Superior temporal gyrus (tissue), 1 donor: ENCODE measurements at regions not wholly inside any gene's neighbourhood (a gene's known extent, or its start where the extent isn't known, plus 50 kb on each side); places are given as distances from the start of the nearest gene placed in this dataset.
A peak's percentile ranks its signal among the peaks of the same experiment; 100 is the strongest.

Experiments used
- DNase-seq: peaks from one replicate; pipeline ENCODE4 v3.0.0-alpha.2; 2016; ENCODE audit errors: extremely low spot score

DNA sequence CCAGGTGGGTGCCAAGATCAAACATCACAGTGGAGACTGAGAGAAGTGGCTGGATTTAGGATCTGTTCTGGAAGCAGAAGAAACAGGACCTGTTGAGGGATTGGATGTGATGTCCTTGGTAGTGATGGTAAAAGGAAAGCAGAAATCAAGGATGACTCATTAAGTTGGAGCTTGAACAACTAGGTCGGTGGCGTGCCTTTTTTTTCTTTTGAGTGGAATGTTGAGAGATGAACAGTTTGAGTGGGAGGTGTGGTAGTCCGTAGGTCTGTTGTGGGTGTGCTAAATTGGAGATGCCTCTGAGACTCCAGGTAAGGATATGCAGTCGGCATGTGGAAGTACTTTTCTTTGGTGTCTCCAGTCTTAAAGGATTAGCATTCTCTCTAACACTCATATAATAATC, 92.1 kb upstream of the IL12B start:
- DNase-seq = peak; percentile 31

DNA sequence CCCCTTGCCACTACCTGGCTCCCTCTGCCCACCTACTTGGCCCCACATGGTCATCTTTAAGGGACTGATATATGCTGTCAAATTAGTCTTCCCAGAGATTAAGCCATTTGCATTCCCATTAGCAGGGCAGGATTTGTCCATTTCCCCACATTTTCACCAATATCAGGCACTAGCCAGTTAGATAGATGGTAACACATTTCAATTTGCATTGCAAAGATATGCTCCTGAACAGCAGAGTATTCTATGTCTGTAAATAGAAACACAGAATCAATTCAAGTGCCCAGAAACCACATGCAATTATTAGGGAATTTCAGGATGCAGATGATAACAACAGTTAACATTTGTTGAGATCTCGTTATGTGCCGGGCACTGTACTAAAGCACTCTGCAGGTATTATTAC, 92.6 kb upstream of the IL12B start:
- DNase-seq = no peak

DNA sequence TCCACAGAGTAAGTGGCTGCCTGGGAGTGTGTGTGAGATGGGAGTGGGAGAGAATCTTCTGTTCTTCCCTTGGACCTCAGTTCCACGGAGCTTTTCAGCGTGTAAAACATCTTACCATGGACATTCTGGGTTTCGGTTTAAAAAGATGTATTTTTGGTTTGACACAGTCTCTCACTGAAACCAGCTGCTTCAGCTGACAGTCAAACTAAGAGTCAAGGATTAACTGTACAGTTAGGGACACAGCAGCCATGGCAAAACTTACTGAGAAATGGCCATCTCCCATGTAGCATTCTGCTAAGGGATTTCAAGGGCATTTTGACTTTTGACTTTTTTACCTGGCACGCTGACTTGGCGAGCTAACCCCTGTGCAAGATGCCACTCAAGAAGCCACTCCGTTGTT, 93.8 kb upstream of the IL12B start:
- no peak for DNase-seq

DNA sequence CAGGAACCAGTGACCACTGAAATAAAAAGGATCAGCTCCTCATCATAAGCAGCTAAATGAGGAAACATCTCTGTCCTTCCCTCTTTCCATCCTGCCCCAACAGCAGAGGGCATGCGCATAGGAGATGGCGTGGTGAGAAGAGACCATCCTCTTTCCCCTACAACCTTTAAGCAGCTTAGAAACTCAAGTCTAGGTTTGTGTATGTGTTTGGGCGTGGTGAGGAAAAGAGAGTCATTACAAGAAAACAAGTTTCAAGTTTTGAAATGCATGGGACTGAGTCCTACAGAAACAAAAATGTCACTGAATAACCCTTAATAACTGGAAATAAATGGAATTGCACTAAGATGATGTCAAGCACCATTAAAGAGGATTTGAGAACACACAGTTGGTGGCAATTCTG, 96.4 kb upstream of the IL12B start:
- DNase-seq = no peak

DNA sequence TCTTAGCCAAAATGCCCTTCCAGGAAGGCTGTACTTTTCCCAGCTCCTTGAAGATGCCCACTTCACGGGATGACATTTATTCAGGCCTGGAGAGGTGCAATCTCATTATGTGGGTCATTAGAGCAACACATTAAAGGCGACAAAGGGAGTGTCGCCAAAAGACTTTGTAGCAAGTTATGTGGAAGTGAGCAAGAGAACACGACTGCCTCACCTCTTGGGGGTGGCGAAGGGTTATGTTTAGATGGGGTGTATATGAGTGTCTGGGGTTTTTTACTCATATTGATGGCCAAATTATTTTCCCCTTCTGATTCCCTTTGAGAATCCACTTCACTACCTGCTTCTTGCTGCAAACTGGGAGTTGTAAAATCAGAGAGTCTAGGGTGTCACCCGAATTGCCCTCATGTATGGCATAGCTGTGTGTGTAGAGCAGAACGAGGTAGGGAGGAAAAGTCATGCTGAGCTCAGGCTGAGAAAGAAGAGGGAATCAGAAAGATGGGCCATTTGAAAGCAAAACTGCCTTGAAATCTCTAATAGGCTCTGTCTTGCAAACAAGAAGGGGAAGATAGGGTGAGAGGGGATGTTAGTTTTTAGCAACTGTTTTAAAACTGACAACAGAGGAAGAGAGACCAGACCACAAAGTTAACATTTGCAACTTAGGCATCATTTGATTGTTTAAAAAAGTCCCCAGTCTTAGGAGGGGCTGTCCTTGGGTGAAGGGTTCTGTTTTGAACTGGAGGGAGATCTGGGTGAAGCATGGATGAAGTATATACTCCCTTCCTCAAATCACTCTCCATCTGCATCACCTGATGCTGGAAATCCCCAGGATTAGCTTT, 97.1 kb upstream of the IL12B start:
- DNase-seq = no peak

DNA sequence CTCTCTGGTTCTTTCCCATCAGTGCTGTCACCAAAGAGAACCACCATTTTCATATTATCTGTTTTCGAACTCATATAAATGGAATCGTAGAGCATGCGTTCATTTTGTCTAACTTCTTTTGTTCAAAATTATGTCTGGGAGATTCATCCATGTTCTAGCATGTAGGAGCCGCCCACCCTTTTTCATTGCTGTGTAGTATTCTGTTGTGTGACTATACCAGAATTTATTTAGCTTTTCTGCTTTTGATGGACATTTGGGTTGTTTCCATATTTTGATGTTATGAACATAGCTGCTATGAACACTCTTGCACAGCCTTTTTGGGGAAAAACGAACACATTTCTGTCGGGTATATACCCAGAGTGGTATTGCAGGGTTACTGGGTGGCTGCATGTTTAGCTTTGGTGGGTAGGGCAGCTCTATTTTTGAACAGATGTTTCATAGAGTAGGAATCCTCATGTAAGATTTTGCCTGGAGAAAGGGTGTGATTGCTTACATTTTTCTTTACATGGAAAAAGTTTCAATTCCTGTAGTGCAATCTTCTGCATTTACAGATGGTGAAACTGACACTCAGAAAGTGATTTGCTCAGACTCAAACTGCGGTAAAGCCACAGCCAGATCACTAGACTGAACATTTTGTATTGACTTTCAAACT, 100.2 kb upstream of the IL12B start:
- no peak for DNase-seq

DNA sequence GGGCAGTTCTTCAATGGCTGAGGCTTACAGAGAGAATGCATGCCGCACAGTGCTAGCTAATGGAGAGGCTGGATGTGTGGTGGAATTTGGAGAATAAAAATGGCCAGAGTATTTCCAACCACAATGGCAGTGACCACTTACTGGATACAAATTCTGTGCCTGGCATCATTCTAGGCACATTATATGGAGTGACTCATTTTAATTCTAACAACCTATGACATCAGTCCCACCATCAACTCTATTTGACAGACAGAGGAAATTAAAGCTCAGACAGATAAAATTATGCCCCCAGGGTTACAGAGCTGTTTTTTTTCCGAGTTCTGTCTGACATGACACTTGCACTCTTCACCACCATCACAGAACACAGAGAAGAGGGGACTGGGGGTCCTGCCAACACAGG, 105.6 kb upstream of the IL12B start:
- DNase-seq = no peak

DNA sequence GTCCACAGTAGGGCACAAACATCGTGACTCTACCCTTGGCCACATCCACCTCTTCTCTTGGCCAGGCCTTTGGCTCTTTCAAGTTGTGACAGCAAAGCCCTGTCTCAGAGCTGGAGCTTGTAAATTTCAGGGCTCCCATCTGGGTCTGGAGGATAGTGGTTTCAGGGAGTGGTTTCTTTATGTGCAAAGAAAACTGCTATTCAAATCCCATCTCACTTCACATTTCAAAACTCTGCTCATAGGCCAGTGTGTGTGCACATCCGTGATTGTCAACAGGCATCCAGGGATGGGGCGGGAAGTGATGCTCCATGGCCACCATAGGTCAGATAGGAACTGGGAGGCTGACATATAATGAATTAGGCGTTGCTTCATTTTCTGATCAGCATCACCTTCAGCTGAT, 107.8 kb upstream of the IL12B start:
- no peak for DNase-seq

DNA sequence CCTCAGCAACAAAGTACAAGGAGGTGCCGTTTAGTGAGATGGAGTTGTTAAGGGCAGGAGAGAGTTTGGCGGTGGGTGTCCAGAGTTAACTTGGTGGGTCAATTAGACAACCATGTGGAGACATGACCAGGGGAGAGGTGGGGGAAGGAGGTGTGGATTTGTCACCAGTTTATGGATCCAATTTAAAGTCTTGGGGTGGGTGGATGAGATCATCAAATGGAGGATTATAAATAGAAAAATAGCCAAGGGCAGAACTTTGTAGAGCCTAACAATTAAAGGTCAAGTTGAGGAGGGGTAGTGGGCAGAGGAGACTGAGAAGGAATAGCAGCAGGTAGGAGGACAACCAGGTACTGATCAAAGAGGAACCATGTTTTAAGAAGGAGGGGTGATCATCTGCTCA, 108.7 kb upstream of the IL12B start:
- no peak for DNase-seq

DNA sequence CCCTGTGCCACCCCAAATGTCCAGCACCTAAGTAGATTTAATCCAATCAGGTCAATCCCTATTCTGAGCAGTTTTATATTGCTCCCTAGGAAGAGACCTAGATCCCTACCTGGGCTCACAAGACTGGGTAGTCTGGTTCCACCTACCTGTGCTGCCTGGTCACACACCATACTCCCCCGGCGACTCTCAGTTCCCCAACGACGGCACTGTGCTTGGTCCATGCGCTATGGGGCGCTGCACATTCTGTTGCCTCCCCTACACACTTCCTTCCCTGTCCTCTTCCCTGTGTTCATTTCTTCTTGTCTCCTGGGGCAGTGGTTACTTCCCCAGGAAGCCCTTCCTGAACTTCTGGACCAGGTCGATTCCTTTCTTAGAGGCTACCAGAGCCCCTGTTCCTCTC, 109.9 kb upstream of the IL12B start:
- no peak for DNase-seq

DNA sequence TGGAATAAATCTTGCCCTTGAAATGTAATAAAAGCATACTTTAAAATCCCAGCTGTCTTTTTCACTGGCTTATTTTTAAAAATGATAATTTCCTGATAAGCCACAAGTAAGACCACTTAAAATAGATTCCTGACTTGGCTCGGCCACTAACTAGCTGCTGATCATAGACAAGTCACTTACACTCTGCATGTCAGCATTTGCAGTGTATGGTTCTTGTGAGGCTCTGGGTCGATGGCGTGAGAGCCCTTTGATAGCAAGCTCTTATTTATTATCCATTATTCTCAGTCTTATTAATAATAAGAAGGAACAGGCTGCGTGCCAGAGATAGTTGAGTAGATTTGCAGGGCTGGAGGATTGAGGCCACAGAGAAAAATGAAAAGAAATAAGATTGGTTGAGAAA, 110.7 kb upstream of the IL12B start:
- DNase-seq = no peak

DNA sequence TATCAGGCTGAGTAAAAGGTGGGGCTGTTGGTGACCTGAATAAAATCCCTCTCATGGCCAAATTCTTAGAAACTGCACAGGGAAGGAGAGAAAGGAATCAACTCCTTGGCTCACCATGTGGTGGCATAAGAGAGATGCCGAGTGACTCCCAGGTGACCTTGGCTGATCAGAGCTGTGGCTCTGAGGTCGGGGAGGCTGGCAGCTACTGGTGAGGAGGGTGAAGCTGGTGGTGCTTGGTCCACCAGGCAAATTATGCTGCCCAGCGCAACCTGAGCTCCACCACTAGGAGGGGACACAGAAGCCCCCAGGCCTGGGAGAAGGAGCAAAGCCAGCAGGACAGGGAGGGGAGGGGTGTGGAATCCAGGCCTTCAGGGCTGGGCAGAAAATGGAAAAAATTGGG, 111.2 kb upstream of the IL12B start:
- no peak for DNase-seq

DNA sequence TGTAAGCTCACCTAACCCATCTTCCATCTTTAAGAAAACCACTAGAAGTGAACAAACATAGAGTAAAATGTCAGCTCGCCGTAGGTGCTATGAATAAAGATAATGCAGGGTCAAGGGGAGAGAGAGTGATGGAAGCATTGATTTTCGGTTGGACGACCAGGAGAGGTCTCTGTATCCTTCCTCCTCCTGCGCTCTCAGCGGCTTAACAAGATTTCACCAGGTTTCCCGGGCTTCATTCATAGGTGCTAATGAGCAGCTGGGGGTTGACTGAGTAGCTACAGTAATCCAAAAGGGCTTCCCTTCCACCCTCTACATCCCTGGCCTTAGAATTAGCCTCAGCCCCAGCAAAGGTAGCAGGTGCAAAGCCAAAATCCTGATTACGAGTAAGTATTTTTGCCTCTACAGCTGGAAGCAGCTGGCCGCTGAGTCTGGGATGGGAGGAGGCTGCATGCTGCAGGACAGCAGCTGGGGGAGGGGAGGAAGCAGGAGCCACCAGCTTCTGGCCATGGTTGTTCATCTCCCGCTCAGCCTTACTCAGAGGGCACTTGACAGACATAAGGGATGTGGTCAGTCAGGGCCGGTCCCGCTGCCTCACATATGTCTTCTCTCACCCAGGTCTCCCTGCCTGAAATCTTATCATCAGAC, 112.0 kb upstream of the IL12B start:
- no peak for DNase-seq

DNA sequence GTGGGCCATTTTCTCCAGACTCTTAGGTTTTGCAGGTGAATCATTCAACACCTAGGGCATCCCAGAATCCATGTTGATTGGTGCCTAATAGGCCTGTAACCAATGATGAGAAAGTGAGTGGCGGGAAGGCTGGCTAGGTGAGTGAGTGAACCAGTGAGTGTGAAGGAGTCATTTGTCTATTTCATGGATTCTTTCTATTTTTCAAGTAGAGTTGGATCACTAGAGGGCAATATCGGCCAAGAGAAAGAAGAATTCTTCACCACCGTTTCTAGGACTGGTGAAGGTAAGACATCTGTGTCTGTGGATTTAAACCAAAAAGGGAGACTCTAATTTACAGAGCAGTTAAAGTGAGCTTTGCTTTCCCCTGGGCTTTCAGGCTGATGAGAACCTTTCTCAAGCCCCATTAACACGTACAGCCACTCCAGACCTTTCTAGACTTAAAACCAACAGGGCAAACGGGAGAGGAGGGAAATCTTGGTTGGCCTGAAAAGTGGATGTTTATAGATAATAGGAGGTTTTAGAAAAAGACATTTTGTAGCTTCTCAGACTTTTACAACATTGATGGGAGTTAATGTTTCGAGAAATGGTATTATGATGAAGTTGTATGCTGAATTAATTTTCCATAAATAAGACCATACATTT, 114.3 kb upstream of the IL12B start:
- DNase-seq = peak; percentile 68

DNA sequence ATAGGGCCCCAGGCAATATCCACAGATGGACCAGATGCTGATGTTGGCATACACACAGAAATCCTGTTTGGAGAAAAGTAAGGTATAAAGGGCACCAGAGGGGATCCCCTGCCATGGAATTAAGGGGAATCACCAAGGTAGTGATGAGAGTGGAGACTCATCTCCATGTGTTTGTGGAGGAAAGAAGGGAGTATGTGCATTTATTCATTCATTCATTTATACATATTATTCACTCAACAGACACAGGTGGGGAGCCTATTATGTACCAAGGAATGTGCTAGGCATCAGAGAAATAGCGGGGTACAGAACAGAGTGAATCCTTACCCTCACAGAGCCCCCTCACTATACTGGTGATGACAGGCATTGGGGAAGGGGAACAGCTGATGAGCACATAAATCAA, 116.8 kb upstream of the IL12B start:
- no peak for DNase-seq

DNA sequence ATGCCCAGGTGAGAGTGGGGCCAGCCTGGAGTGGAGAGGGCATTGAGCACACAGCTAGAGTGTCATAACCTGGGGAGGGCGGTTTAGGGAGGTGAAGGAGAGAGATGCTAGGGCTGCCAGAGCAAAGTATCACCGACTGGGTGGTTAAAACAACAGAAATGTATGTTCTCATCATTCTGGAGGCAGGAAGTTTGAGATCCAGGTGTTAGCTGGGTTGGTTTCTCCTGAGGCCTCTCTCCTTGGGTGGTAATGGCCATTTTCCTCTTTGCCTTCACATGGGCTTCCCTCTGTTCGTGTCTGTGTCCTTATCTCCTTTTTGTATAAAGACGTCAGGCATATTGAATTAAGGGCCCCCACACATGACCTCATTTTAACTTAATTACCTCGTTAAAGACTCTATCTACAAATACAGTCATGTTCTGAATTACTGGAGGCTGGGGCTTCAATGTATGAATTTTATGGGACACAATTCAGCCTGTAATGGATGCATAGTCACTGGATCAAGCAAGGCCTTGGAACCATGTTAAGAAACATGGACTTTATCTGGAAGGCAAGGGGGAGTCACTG, 118.6 kb upstream of the IL12B start:
- DNase-seq = no peak

DNA sequence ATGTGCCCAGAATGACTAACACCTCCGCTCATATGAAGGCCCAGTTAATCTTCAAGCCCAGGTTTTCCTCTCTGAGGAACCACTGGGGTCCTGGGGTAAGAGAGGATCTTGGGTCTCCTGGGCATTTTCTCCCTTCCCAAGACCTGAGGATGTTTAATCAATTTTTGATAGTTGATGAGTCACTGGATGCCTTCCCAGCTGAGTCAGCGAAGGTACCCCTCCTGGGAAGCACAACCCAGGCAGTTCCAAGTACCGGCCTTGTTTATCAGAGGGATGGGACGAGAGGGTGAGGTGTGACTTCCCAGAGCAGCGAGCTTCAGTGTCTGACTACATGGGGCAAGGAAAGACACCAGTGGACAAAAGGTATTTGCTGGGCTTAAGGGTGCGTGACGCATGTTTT, 119.6 kb upstream of the IL12B start:
- no peak for DNase-seq

DNA sequence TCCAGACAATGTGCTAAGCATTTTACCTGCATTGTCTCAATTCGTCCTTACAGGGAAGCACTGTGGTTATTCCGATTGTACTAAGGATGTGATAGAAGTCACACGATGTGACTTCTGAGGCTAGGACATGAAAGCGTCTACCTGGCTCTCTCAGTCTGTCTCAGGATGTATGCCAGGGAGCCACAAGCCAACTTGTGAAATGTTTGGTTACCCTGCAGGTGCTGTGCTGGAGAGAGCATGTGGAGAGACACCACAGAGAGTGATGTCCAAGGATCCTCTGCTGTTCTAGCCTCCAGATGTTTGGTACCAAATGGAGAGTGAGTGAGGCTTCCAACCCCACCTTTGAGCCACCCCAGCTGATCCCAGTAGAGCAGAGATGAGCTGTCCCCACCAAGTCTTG, 120.1 kb upstream of the IL12B start:
- no peak for DNase-seq

DNA sequence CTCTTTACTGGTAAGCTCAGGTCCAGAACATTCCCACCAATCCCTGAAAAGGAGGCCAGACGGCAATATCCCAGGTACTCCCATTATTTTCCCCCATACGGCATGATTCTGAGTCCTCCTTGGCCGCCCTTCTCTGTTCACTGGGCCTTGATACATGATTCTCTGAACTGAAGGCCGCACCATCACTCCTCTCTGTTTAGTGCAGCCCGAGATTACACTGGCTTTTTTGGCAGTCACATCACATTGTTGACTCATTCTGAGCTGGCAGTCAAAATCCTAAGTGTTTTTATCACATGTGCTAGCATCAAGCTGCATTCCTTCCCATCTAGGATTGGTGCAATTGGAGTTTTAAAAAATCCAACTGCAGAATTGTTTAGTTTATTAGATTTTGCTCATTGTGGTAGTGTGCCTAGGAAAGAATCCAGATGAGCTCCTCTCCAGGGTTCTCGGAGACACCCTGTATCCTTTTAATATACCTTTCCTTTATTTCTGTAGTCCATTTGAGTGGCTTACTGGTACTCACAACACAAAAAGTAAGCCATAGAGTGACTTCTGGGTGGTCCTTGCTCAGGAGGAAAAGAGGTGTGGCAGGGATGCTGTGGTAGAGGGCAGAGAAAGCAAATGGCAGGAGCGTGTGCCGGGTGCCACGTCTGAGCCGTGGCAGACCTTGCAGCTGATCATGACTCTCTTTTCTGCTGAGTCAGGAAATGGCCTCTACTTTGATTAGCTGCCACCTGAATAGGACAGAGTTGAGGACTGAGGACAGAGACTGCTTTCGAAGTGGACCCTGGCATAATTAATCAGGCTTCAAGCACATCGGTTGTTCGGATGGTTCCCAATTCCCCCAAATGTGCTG, 121.1 kb upstream of the IL12B start:
- DNase-seq = peak; percentile 63

DNA sequence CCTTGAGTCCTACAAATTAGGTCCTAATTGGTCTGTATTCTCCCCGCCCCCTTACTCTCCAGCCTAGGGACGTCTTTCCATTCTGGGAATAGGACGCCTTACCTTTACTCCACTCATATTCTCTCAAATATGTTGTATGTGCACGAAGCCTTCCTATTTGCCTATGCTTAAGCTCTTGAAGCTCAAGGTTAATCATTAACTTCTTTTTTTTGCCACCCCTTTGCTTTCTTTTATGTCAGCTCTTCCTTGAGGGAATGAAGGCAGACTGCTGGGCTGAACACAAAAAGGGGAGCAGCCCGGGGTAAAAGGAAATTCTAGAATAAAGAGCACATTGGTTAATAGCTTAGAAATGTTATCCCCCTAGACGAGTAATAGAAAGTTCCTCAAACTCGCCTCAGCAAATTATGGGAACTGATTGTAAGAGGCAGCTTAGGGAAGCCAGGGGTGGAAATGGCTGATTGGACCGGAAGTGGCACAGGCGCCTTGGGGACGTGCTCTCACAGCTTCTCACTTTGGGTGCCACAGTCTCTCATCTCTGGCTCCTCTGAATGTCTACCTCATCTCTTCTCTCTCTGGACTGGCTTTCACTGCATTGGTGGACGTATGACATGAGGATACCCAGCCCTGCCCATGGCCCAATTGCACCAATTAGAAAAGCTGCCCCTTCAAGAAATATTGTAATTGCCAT, 122.3 kb upstream of the IL12B start:
- no peak for DNase-seq

DNA sequence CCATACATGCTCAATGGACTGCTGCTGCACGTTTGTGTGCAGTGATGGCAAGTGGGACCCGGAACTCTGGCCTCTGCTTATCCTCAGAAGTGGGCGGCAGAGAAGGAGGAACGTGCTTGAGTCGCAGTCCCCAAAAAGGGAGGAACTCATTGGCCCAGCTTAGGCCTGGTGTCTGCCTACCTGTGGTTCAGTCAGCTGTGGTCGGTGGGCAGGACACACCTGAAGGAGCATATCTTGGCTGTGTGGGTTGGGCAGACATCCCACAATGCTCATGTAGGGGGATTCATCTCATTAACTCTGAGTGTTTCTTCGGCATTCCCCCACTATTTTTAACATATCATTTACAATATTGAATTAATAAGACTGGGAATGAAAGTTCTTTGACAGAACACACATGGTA, 122.9 kb upstream of the IL12B start:
- DNase-seq = no peak
